GM20000 (cell line): ENCODE measurements at regions not wholly inside any gene's neighbourhood (a gene's known extent, or its start where the extent isn't known, plus 50 kb on each side); places are given as distances from the start of the nearest gene placed in this dataset.

Source experiments
- DNase-seq: peaks from one replicate; pipeline ENCODE4 v3.0.0; 2012; ENCODE audit warnings: low spot score
- TF ChIP-seq, protein P1 (sequence below): IDR thresholded peaks from 2 replicates; pipeline ENCODE4 v1.5.1; 2012; ENCODE audit warnings: mild to moderate bottlenecking, control low read depth; ENCODE audit errors: extremely low read depth, missing control alignments

DNA sequence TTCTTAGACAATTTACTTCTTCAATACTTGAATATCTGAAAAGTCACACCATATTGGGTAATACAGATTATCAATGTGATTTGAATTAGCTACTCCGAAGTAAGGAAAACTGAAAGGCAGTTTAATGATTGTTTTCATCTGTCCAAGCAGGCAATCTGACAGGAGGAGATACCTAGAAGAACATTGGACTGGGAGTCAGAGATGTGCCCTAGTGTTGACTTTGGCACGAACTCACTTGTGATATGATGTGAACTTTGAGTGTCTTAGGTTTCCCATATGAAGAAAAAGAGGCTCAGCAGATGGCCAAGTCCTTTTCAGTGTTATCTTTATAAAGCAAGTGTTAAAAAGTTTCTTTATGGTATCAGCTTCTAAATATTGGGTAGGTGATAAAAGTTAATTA, 287.1 kb downstream of the MTX2 start:
- TF ChIP-seq, protein P1, sequence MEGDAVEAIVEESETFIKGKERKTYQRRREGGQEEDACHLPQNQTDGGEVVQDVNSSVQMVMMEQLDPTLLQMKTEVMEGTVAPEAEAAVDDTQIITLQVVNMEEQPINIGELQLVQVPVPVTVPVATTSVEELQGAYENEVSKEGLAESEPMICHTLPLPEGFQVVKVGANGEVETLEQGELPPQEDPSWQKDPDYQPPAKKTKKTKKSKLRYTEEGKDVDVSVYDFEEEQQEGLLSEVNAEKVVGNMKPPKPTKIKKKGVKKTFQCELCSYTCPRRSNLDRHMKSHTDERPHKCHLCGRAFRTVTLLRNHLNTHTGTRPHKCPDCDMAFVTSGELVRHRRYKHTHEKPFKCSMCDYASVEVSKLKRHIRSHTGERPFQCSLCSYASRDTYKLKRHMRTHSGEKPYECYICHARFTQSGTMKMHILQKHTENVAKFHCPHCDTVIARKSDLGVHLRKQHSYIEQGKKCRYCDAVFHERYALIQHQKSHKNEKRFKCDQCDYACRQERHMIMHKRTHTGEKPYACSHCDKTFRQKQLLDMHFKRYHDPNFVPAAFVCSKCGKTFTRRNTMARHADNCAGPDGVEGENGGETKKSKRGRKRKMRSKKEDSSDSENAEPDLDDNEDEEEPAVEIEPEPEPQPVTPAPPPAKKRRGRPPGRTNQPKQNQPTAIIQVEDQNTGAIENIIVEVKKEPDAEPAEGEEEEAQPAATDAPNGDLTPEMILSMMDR, result no peak
- no peak for DNase-seq

DNA sequence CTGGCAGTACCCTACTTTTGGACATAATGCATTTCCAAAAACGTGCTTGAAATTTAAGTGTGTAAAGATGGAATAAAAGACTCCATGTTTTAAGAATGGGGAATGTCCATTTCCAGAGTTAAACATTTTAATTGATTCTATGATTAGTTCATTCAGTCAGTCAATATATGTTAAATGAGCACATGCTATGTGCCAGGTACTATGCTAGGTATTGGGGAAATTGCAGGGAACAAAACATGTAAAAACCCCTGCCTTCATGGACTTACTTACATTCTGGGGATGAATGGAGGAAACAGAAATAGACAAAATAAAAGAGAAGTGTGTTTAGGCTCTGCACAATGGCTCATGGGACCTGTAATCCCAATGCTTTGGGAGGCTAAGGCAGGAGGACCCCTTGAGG, 288.6 kb downstream of the MTX2 start:
- TF ChIP-seq, protein P1, result no peak

DNA sequence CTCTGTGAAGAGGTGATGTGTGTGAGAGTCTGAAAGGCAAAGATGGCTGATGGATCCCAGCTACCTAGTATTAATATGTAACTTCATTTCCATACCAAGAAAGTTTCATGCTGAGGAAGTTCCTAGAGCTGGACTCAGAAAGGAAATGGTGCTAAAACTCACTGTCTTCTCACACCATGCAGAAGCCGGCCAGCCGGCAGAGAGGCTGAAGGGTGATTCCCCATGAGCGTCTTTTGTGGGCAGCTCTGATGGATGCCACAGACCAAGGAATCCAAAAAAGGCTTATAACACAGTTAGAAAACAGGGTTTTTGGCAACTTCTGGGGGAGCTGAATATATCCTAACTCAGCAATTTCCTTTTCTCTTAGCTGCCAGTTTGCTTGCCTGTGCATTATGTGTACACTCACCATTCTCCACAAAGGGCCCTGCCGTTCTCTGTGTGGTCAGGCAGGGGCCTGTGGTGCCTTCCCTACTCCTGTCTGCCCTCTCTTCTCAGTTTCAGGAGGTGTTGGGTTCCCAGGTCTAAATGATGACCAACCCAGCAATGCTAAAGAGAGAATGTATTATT, 289.4 kb downstream of the MTX2 start:
- TF ChIP-seq, protein P1, result no peak
- DNase-seq, result no peak

More for the DNA sequence above, 288.6 kb downstream of the MTX2 start:
- no peak for DNase-seq

DNA sequence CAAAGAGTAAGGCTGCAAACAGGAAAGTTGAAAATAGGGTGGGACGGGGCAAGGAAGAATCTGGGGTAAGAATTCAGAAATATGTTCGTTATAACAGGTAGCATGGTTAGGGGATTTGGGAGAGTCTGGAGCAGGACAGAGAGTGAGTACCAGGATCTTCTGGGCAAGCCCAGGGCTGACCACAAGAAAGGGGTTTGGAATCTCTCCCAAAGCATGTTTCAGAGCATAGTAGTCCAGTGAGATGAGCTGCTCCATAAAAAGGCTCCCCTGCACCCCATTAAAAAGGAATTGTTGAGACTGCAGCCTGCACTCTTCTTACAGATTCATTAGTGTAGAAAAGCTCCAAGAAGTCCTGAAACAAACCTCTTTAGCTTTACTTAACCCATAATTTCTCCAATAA, 291.1 kb downstream of the MTX2 start:
- TF ChIP-seq, protein P1, result no peak

DNA sequence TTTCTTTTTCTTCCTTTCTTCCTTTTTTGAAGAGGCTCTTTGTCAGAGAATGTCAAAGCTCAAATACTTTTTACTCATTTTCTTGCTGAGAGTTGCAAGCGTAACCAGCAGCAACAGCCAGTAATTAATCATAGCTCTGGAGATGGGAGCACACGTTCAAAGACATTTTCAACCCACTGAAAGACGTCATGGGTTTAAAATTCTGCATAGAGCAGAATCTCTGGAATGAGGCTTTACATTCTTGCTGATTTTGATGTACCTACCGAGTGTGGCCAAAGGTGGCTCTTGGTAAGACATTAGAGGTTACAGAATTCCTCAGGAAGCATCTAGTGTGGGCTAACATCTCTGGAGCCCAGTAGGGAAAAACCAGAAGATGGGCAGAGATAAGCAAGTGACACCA, 292.5 kb downstream of the MTX2 start:
- DNase-seq, result no peak
- TF ChIP-seq, protein P1, result no peak

More for the DNA sequence above, 291.1 kb downstream of the MTX2 start:
- DNase-seq, result no peak

DNA sequence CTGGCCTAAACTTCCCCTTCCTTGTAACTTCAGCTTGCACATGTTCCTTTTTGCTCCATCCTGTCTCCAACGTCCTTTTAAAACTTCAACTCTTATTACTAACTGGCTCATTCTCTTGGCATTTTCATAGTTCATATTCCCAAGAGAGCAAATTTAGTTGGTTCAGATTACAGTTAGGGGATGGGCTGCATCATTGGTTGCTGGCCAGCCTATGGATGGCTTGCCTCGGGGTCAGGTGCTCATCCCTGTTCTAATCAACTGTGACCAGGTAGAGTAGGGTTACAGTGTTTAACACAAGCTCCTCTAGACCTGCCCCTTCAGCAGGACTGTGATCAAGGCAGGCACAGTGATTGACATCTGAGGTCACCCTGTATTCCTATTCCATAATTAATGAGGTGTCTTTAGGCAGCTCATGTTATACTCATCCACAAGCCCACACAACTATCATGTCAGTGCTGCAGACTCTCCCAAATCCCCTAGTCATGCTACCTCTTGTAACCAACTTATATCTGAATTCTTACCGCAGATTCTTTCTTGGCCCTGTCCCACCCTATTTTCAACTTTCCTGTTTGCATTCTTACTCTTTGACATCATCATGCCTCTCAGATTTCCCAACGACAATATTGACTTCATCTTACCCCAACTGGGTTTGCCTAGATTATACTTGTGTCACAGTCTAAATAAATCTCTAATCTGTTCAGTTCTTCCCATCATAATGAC, 293.3 kb downstream of the MTX2 start:
- no peak for DNase-seq
- TF ChIP-seq, protein P1, result no peak

DNA sequence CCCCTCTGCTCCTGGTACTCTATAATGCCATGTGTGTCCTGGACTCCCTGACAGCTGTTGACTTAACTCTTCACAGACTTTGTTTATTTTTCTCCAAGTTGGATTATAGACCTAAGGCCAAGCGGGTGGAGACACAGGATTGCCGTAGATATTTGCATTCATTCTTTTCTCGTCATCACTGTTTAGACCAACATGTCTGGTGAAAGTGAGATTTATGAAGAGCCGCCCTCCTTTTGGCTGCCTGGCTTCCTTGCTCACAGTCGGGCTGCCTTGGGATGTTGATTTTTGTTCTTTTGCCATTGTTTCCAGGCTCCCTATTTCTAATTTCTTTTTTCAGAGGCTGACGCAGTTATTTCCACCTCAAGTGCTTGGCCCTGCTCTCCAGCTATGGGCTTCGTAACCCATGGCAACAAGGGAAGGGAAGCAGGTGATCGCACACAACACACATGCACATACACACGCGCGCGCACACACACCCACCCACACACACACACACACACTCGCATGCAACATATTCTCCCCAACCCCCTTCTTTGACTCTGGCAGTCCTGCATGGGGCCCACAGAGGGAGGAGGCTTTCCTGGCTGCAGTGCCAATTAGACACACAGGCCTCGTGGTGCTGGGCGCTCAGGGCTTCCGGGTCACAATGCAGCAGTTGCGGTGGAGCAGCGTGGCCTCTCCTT, 296.5 kb downstream of the MTX2 start:
- no peak for DNase-seq
- TF ChIP-seq, protein P1, result no peak
